Fibroblast of gingiva (primary cell): ENCODE measurements at regions not wholly inside any gene's neighbourhood (a gene's known extent, or its start where the extent isn't known, plus 50 kb on each side); places are given as distances from the start of the nearest gene placed in this dataset.
A peak's percentile ranks its signal among the peaks of the same experiment; 100 is the strongest.
"Not testable (repeated sequence)": the region's sequence is repeated elsewhere in the genome, so short reads cannot be mapped to it uniquely, and the experiment has no call there.

ENCODE experiments used
- DNase-seq: peaks from one replicate; pipeline ENCODE4 v3.0.0-alpha.2; 2011; ENCODE audit warnings: low read depth

- no peak for DNase-seq
Observed at GRCh38 chr1:235059221-235059620, 69.4 kb downstream of the TOMM20 start.

GRCh38 chr1:235058695-235059094 lies 69.9 kb downstream of the TOMM20 start:
- DNase-seq: no peak

- DNase-seq: no peak
Observed at GRCh38 chr1:235057385-235058306, 71.0 kb downstream of the TOMM20 start.

- DNase-seq: no peak
Observed at GRCh38 chr1:235056937-235057336, 71.7 kb downstream of the TOMM20 start.

- no peak for DNase-seq
Observed at GRCh38 chr1:235054936-235055335, 73.7 kb downstream of the TOMM20 start.

GRCh38 chr1:235054466-235054865 lies 74.2 kb downstream of the TOMM20 start:
- no peak for DNase-seq

- DNase-seq: no peak
Observed at GRCh38 chr1:235052067-235053008, 76.3 kb downstream of the TOMM20 start.

GRCh38 chr1:235051521-235051920 lies 77.1 kb downstream of the TOMM20 start:
- no peak for DNase-seq

- peak; percentile 64 for DNase-seq
Observed at GRCh38 chr1:235050911-235051360, 77.7 kb downstream of the TOMM20 start.

GRCh38 chr1:235049716-235050378 lies 78.8 kb downstream of the TOMM20 start:
- not testable (repeated sequence) for DNase-seq

- DNase-seq: no peak
Observed at GRCh38 chr1:235049217-235049616, 79.4 kb downstream of the TOMM20 start.

GRCh38 chr1:235047331-235047871 lies 81.2 kb downstream of the TOMM20 start:
- no peak for DNase-seq

GRCh38 chr1:235045921-235046601 lies 82.6 kb downstream of the TOMM20 start:
- DNase-seq: no peak

GRCh38 chr1:235045034-235045690 lies 83.5 kb downstream of the TOMM20 start:
- peak; percentile 46 for DNase-seq

- DNase-seq: no peak
Observed at GRCh38 chr1:235043234-235043633, 85.4 kb downstream of the TOMM20 start.

- no peak for DNase-seq
Observed at GRCh38 chr1:235038701-235039100, 89.9 kb downstream of the TOMM20 start.

GRCh38 chr1:235035928-235036327 lies 92.7 kb downstream of the TOMM20 start:
- DNase-seq: no peak

- no peak for DNase-seq
Observed at GRCh38 chr1:235030919-235031596, 97.6 kb downstream of the TOMM20 start.

- no peak for DNase-seq
Observed at GRCh38 chr1:235027862-235028250, 100.8 kb downstream of the TOMM20 start.
